ENCODE measurements at regions not wholly inside any gene's neighbourhood (a gene's known extent, or its start where the extent isn't known, plus 50 kb on each side); places are given as distances from the start of the nearest gene placed in this dataset.
"Not testable (repeated sequence)": the region's sequence is repeated elsewhere in the genome, so short reads cannot be mapped to it uniquely, and the experiment has no call there.

DNA sequence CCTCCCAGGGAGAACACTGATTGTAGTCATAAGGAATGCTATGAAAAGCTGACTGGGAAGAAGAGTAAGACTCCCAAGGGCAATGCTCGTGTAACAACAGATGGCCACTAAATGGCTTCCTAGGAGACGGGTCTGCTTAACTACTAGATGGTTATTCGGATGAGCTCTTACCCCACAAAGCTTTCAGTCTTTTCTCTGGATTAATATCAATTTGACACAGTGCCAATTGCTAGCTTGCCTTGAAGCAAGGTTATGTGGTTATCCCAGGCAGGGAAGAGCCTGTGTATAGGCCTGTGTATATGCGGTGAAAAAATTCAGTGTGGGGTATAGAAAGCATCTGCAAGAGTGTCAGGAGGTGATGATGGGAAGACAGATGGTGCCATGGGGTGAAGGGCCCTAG lies 86.4 kb upstream of the NOX3 start:
- no peak for DNase-seq

DNA sequence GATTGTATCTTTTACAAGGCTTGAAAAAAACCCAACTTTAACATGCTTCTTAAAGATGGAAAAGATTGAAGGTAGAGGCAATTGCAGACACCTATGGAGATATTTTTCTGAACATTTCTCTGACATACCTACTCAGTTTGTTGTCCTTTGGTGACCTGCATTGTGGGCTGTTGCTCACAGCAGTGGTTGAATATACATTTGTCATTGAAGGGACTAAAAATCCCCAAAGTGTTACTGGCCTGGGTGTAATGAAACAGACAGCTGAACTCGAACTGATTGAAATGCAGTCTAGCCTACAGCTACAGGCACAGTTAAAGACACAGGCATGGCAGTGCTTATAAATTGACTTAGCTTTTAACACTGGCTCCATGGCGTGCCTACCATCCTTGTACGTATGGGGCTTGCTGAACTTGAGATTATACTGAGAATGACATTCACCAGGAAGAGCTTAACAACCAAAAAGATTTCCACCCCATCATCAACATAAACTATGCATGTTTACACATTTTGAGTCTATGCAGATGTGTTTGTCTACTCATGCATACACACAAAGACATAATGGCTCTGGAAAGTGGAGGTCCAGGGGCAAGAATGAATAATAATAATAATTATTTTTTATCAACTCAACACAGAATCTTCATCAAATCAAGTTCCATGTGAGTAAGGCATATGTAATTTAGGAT lies 83.2 kb upstream of the NOX3 start:
- no peak for DNase-seq

GRCh38 chr6:155534678-155535077 lies 79.0 kb upstream of the NOX3 start:
- no peak for DNase-seq

GRCh38 chr6:155530219-155530834 lies 74.7 kb upstream of the NOX3 start:
- no peak for DNase-seq

GRCh38 chr6:155529814-155530213 lies 74.2 kb upstream of the NOX3 start:
- DNase-seq = not testable (repeated sequence)

GRCh38 chr6:155528982-155529453 lies 73.4 kb upstream of the NOX3 start:
- no peak for DNase-seq

GRCh38 chr6:155528335-155528734 lies 72.7 kb upstream of the NOX3 start:
- DNase-seq = no peak

- DNase-seq = no peak
These were observed 71.8 kb upstream of the NOX3 start for GRCh38 chr6:155527443-155527842.

GRCh38 chr6:155523821-155524651 lies 68.4 kb upstream of the NOX3 start:
- no peak for DNase-seq

- DNase-seq = no peak
These were observed 66.1 kb upstream of the NOX3 start for GRCh38 chr6:155521719-155522118.

DNA sequence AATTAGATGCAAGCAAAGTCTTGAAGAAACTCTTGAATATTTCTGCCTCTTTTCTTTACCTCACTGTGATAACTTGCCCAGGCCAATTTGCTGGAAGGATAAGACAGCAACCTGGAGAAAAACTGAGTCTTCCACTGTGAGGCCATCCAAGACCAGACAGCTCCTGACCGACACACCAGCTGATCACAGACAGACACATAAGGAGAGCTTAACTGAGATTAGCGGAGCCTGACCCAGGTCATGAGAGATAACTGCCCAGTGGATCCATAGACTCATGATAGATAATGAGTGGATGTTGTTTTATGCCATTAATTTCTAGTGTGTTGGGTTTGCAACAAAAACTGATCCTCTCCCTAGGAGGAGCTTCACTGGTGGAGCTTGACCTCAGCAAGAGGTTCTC lies 64.4 kb upstream of the NOX3 start:
- no peak for DNase-seq

DNA sequence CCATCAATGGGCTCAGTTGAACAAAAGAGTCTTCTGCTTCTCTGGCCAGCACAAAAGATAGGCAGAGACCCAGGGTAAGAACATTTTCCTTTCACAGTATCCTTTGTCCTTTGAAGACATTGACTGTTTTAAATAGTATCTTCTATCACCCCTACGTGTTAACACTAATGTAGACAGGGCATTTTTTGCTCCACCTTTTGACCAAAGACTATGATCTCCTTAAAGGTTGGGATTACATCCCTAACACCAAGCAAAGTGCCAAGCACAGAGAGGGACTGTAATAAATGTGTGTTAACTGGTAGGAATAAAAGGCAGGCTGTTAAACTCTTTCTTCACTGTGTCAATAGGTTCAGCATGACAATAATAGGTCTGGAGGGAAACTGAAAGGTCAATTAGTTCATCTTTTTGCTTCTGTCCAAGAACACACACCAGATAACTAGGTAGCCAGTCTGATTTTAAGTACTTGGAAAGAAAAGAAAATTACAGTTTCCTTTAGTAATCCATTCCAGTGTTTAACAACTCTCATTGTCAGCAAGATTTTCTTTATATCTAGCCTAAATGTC lies 63.6 kb upstream of the NOX3 start:
- DNase-seq = no peak

GRCh38 chr6:155517294-155517693 lies 61.7 kb upstream of the NOX3 start:
- no peak for DNase-seq

GRCh38 chr6:155510879-155511278 lies 55.2 kb upstream of the NOX3 start:
- DNase-seq = no peak

DNA sequence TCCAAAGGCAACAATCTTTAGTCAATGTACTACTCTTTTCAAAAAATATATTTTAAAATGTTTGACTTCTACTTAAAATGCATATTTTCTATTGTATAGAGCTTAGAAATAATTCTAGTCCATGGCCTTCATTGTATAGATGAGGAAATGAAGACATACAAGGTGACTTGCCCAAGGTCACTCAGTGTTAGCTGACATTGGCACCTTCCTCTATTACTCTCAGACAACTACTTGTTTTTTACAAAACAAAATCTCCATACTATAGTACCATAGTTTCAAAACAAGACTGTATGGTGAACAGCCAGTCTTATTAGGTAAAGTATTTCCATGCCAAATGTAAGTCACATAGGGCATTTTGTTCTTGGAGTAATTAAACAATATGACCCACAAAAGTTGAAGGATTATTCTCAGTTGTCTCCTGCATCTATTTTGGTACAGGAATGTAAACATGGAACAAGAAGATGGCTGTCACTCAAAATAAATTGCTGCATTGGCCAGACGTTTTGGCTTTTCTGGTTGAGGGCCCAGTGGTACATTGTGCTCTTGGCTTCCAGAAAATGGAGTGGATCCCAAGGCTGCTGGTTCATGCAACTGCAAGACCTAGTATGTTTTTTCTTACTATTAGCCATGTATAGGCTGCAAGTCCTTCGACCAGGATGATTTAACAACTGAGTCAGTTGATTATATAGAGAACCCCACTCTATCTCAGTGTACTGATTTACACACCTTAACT lies 54.3 kb upstream of the NOX3 start:
- DNase-seq = no peak

DNA sequence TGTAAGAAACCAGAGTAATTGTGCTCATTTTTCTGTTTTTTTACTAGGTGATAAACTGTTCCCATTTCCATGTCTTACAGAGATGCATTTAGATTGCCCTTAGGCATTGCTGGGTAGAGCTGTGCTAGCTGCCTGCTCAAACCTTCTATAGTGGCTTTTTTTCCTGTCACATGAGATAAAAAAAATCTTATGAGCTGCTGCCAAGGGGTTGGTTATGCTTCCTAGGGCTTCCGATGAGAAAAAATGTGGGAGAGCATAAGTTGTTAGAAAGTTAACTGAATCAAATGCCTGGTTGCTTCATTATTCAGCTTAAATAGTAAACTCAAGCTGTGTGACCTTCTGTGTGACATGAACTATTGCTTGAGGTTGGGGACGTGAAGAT lies 50.0 kb upstream of the NOX3 start:
- DNase-seq = no peak

All from activated CD4-positive, CD25-positive, alpha-beta regulatory T cell (primary cell).